ENCODE measurements at regions not wholly inside any gene's neighbourhood (a gene's known extent, or its start where the extent isn't known, plus 50 kb on each side); places are given as distances from the start of the nearest gene placed in this dataset.
"Not testable (repeated sequence)": the region's sequence is repeated elsewhere in the genome, so short reads cannot be mapped to it uniquely, and the experiment has no call there.

- no peak overlapping the region for H3K4me2 ChIP-seq (ENCODE audit: low read depth, low read length, poor library complexity, severe bottlenecking)
- no peaks in the 10 kb centered on the region for H3K27me3 ChIP-seq (ENCODE audit: insufficient read depth, low read length, poor library complexity, severe bottlenecking)
- H3F3A ChIP-seq (ENCODE audit: low read depth): no peaks in the 10 kb centered on the region
- TF ChIP-seq EZH2phosphoT487 (IDR thresholded peaks at IDR 0.05; ENCODE audit: borderline replicate concordance) (no peak), CTCF (conservative IDR thresholded peaks at IDR 0.05; ENCODE audit: low read length) (no peak)
- H4K20me1 ChIP-seq (ENCODE audit: insufficient read depth, low read length, poor library complexity, severe bottlenecking): no peaks in the 10 kb centered on the region
- no peak overlapping the region for H3K9ac ChIP-seq (ENCODE audit: low read depth, low read length, poor library complexity, severe bottlenecking)
- no peaks in the 10 kb centered on the region for H3K4me1 ChIP-seq (ENCODE audit: insufficient read depth, low read length, poor library complexity, severe bottlenecking)
- H2AFZ ChIP-seq (ENCODE audit: low read length): no peak overlapping the region
- H3K4me3 ChIP-seq (ENCODE audit: low read length, poor library complexity, severe bottlenecking): no peak overlapping the region
- no peaks in the 10 kb centered on the region for H3K36me3 ChIP-seq (ENCODE audit: insufficient read depth, low read length)
- no peaks in the 10 kb centered on the region for H3K79me2 ChIP-seq (ENCODE audit: insufficient read depth, low read length)
- H3K9me2 ChIP-seq (replicated peaks; ENCODE audit: low read depth, low read length): no peaks in the 10 kb centered on the region
- H3K9me3 ChIP-seq (ENCODE audit: insufficient read depth, low read depth, low read length): no peaks in the 10 kb centered on the region
Observed at GRCh38 chr5:93220431-93220830, 360.6 kb downstream of the NR2F1-AS1 start.

GRCh38 chr5:93219641-93220145 is 361.3 kb downstream of the NR2F1-AS1 start:
- Histone ChIP-seq H3K4me1 (ENCODE audit: insufficient read depth, low read length, poor library complexity, severe bottlenecking) (no peaks in the 10 kb centered on the region), H3K27me3 (ENCODE audit: insufficient read depth, low read length, poor library complexity, severe bottlenecking) (no peaks in the 10 kb centered on the region), H3K36me3 (ENCODE audit: insufficient read depth, low read length) (no peaks in the 10 kb centered on the region), H3K4me2 (ENCODE audit: low read depth, low read length, poor library complexity, severe bottlenecking) (no peak overlapping the region), H2AFZ (ENCODE audit: low read length) (no peak overlapping the region), H3F3A (ENCODE audit: low read depth) (no peaks in the 10 kb centered on the region), H3K4me3 (ENCODE audit: low read length, poor library complexity, severe bottlenecking) (no peak overlapping the region), H3K9ac (ENCODE audit: low read depth, low read length, poor library complexity, severe bottlenecking) (no peak overlapping the region), H3K79me2 (ENCODE audit: insufficient read depth, low read length) (no peaks in the 10 kb centered on the region), H4K20me1 (ENCODE audit: insufficient read depth, low read length, poor library complexity, severe bottlenecking) (no peaks in the 10 kb centered on the region), H3K9me2 (replicated peaks; ENCODE audit: low read depth, low read length) (no peaks in the 10 kb centered on the region), H3K9me3 (ENCODE audit: insufficient read depth, low read depth, low read length) (no peaks in the 10 kb centered on the region)
- TF ChIP-seq CTCF (conservative IDR thresholded peaks at IDR 0.05; ENCODE audit: low read length) (no peak), EZH2phosphoT487 (IDR thresholded peaks at IDR 0.05; ENCODE audit: borderline replicate concordance) (no peak)

GRCh38 chr5:93213111-93213794 is 367.8 kb downstream of the NR2F1-AS1 start:
- H3K9me2 ChIP-seq (replicated peaks; ENCODE audit: low read depth, low read length); H3K27me3 ChIP-seq (ENCODE audit: insufficient read depth, low read length, poor library complexity, severe bottlenecking); H3K36me3 ChIP-seq (ENCODE audit: insufficient read depth, low read length); H3F3A ChIP-seq (ENCODE audit: low read depth); H3K9ac ChIP-seq (ENCODE audit: low read depth, low read length, poor library complexity, severe bottlenecking); H3K4me1 ChIP-seq (ENCODE audit: insufficient read depth, low read length, poor library complexity, severe bottlenecking); H3K9me3 ChIP-seq (ENCODE audit: insufficient read depth, low read depth, low read length); H4K20me1 ChIP-seq (ENCODE audit: insufficient read depth, low read length, poor library complexity, severe bottlenecking); H2AFZ ChIP-seq (ENCODE audit: low read length); H3K4me2 ChIP-seq (ENCODE audit: low read depth, low read length, poor library complexity, severe bottlenecking); H3K79me2 ChIP-seq (ENCODE audit: insufficient read depth, low read length); H3K4me3 ChIP-seq (ENCODE audit: low read length, poor library complexity, severe bottlenecking): not testable (repeated sequence)

GRCh38 chr5:93209476-93209875 is 371.5 kb downstream of the NR2F1-AS1 start:
- Histone ChIP-seq H3K4me3 (ENCODE audit: low read length, poor library complexity, severe bottlenecking) (no peak overlapping the region), H2AFZ (ENCODE audit: low read length) (no peak overlapping the region), H3K4me2 (ENCODE audit: low read depth, low read length, poor library complexity, severe bottlenecking) (no peak overlapping the region), H3K79me2 (ENCODE audit: insufficient read depth, low read length) (no peaks in the 10 kb centered on the region), H3K9me3 (ENCODE audit: insufficient read depth, low read depth, low read length) (no peaks in the 10 kb centered on the region), H3K27me3 (ENCODE audit: insufficient read depth, low read length, poor library complexity, severe bottlenecking) (no peaks in the 10 kb centered on the region), H3K36me3 (ENCODE audit: insufficient read depth, low read length) (no peaks in the 10 kb centered on the region), H3K9me2 (replicated peaks; ENCODE audit: low read depth, low read length) (no peaks in the 10 kb centered on the region), H3K9ac (ENCODE audit: low read depth, low read length, poor library complexity, severe bottlenecking) (no peak overlapping the region), H3F3A (ENCODE audit: low read depth) (no peaks in the 10 kb centered on the region), H4K20me1 (ENCODE audit: insufficient read depth, low read length, poor library complexity, severe bottlenecking) (no peaks in the 10 kb centered on the region), H3K4me1 (ENCODE audit: insufficient read depth, low read length, poor library complexity, severe bottlenecking) (no peaks in the 10 kb centered on the region)
- TF ChIP-seq EZH2phosphoT487 (IDR thresholded peaks at IDR 0.05; ENCODE audit: borderline replicate concordance): no peak

All from Loucy (cell line).